ENCODE measurements at regions not wholly inside any gene's neighbourhood (a gene's known extent, or its start where the extent isn't known, plus 50 kb on each side); places are given as distances from the start of the nearest gene placed in this dataset.

GRCh38 chr6:126530775-126531174 is 190.9 kb downstream of the CENPW start:
- DNase-seq, result no peak

GRCh38 chr6:126531286-126531685 is 191.4 kb downstream of the CENPW start:
- DNase-seq, result no peak

- no peak for DNase-seq
Observed at GRCh38 chr6:126531840-126532239, 191.9 kb downstream of the CENPW start.

GRCh38 chr6:126534401-126534800 is 194.5 kb downstream of the CENPW start:
- no peak for DNase-seq

- no peak for DNase-seq
Observed at GRCh38 chr6:126535138-126535537, 195.2 kb downstream of the CENPW start.

GRCh38 chr6:126535595-126535994 is 195.7 kb downstream of the CENPW start:
- DNase-seq, result no peak

GRCh38 chr6:126537061-126537816 is 197.3 kb downstream of the CENPW start:
- DNase-seq, result no peak

- DNase-seq, result no peak
Observed at GRCh38 chr6:126539022-126539421, 199.1 kb downstream of the CENPW start.

- no peak for DNase-seq
Observed at GRCh38 chr6:126540161-126540560, 200.2 kb downstream of the CENPW start.

GRCh38 chr6:126541806-126542491 is 202.0 kb downstream of the CENPW start:
- DNase-seq, result no peak

- DNase-seq, result no peak
Observed at GRCh38 chr6:126546541-126547120, 206.7 kb downstream of the CENPW start.

GRCh38 chr6:126548300-126548699 is 208.4 kb downstream of the CENPW start:
- no peak for DNase-seq

GRCh38 chr6:126550323-126550722 is 210.4 kb downstream of the CENPW start:
- DNase-seq, result no peak

- DNase-seq, result no peak
Observed at GRCh38 chr6:126551832-126552231, 211.9 kb downstream of the CENPW start.

GRCh38 chr6:126553854-126554253 is 213.9 kb downstream of the CENPW start:
- DNase-seq, result no peak

- DNase-seq, result no peak
Observed at GRCh38 chr6:126570507-126570906, 230.6 kb downstream of the CENPW start.

GRCh38 chr6:126574301-126574700 is 234.4 kb downstream of the CENPW start:
- DNase-seq, result no peak

- no peak for DNase-seq
Observed at GRCh38 chr6:126581316-126581715, 241.4 kb downstream of the CENPW start.

GRCh38 chr6:126600258-126600916 is 260.5 kb downstream of the CENPW start:
- DNase-seq, result no peak

- no peak for DNase-seq
Observed at GRCh38 chr6:126603410-126603809, 263.5 kb downstream of the CENPW start.

- no peak for DNase-seq
Observed at GRCh38 chr6:126605089-126605488, 265.2 kb downstream of the CENPW start.

- DNase-seq, result no peak
Observed at GRCh38 chr6:126607289-126607688, 267.4 kb downstream of the CENPW start.

GRCh38 chr6:126608681-126609080 is 268.8 kb downstream of the CENPW start:
- DNase-seq, result no peak
